ENCODE measurements at regions not wholly inside any gene's neighbourhood (a gene's known extent, or its start where the extent isn't known, plus 50 kb on each side); places are given as distances from the start of the nearest gene placed in this dataset.
"Not testable (repeated sequence)": the region's sequence is repeated elsewhere in the genome, so short reads cannot be mapped to it uniquely, and the experiment has no call there.

- H3K27ac Mint-ChIP-seq, result no peak overlapping the region
- peaks cover 11% of the 10 kb centered on the region for H3K27me3 Mint-ChIP-seq
- H3K4me3 Mint-ChIP-seq, result no peak overlapping the region
- H3K4me1 Mint-ChIP-seq, result no peaks in the 10 kb centered on the region
- H3K9me3 Mint-ChIP-seq, result no peaks in the 10 kb centered on the region
- no peak for ATAC-seq (replicated peaks)
- H3K36me3 Mint-ChIP-seq (ENCODE audit: low read depth), result no peaks in the 10 kb centered on the region
Measured at GRCh38 chr12:24630446-24630845, 318.5 kb downstream of the BCAT1 start.

- Mint-ChIP-seq H3K27ac (no peak overlapping the region), H3K4me1 (no peaks in the 10 kb centered on the region), H3K36me3 (ENCODE audit: low read depth) (no peaks in the 10 kb centered on the region), H3K27me3 (peaks cover 12% of the 10 kb centered on the region), H3K9me3 (peaks cover 8% of the 10 kb centered on the region), H3K4me3 (no peak overlapping the region)
- no peak for ATAC-seq (replicated peaks)
Measured at GRCh38 chr12:24625103-24625502, 323.8 kb downstream of the BCAT1 start.

DNA sequence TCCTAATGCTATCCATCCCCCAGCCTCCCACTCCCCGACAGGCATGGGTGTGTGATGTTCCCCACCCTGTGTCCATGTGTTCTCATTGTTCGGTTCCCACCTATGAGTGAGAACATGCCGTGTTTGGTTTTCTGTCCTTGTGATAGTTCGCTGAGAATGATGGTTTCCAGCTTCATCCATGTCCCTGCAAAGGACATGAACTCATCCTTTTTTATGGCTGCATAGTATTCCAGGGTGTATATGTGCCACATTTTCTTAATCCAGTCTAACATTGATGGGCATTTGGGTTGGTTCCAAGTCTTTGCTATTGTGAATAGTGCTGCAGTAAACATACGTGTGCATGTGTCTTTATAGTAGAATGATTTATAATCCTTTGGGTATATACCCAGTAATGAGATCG lies 328.9 kb downstream of the BCAT1 start:
- not testable (repeated sequence) for H3K4me3 Mint-ChIP-seq, H3K4me1 Mint-ChIP-seq

DNA sequence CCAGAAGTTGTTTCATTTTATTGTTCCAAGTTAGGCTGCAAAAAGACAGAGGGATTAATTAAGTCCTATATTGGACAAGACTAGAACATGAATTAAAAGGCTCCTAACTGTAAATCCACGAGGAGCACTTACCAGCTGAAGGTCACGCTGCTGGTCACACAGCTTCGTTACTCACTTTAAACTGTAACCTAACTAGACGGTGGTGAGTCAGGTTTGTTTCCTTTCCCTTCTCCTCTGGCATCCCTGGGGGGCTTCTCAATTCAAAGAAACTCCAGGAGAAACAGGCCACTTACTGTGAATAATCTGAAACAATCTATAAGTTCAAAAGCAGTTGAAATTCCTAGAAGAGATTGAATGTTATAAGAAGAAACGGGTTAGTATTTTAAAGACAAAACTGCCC lies 331.4 kb downstream of the BCAT1 start:
- Mint-ChIP-seq H3K4me3 (no peak overlapping the region), H3K4me1 (no peaks in the 10 kb centered on the region), H3K27me3 (no peaks in the 10 kb centered on the region), H3K36me3 (ENCODE audit: low read depth) (no peaks in the 10 kb centered on the region), H3K9me3 (peaks cover 1% of the 10 kb centered on the region), H3K27ac (no peak overlapping the region)
- no peak for ATAC-seq (replicated peaks)

More for the DNA sequence above, 328.9 kb downstream of the BCAT1 start:
- H3K27ac Mint-ChIP-seq; H3K36me3 Mint-ChIP-seq (ENCODE audit: low read depth); H3K9me3 Mint-ChIP-seq; H3K27me3 Mint-ChIP-seq; ATAC-seq (replicated peaks): not testable (repeated sequence)

DNA sequence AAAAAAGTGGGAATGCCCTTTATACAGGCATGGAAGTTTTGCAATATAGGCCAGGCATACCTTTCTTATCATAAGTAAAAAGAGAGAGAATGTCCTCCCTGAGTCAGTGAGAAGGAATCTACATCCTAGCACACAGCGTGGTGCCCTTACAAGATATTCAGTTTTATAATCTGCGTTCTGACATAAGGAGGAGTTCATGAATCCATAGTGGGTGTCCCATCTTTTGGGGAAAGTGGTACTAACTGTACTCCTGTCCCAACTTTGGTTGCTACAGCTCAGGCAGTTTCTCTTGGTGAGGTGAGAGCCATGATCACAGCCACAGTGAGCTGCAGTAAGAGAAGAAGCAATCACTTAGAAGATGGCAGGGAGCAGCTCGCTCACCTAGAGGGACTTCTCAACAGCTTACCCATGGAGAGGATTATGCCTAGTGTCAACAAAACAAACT lies 332.9 kb downstream of the BCAT1 start:
- no peak for ATAC-seq (replicated peaks)
- H3K27ac Mint-ChIP-seq, result no peak overlapping the region
- H3K4me3 Mint-ChIP-seq, result no peak overlapping the region
- no peaks in the 10 kb centered on the region for H3K36me3 Mint-ChIP-seq (ENCODE audit: low read depth)
- H3K27me3 Mint-ChIP-seq, result peaks cover 3% of the 10 kb centered on the region
- H3K4me1 Mint-ChIP-seq, result no peaks in the 10 kb centered on the region
- H3K9me3 Mint-ChIP-seq, result no peaks in the 10 kb centered on the region

GRCh38 chr12:24608637-24609285 lies 340.1 kb downstream of the BCAT1 start:
- Mint-ChIP-seq H3K9me3 (peaks cover 6% of the 10 kb centered on the region), H3K27me3 (peaks cover 5% of the 10 kb centered on the region), H3K27ac (no peak overlapping the region), H3K4me3 (no peak overlapping the region), H3K4me1 (no peaks in the 10 kb centered on the region), H3K36me3 (ENCODE audit: low read depth) (no peaks in the 10 kb centered on the region)
- no peak for ATAC-seq (replicated peaks)

- H3K9me3 Mint-ChIP-seq, result peaks cover 6% of the 10 kb centered on the region
- no peak for ATAC-seq (replicated peaks)
- H3K4me3 Mint-ChIP-seq, result no peak overlapping the region
Measured at GRCh38 chr12:24608108-24608507, 340.8 kb downstream of the BCAT1 start.

GRCh38 chr12:24605916-24606315 lies 343.0 kb downstream of the BCAT1 start:
- Mint-ChIP-seq H3K36me3 (ENCODE audit: low read depth) (no peaks in the 10 kb centered on the region), H3K9me3 (peaks cover 6% of the 10 kb centered on the region), H3K27ac (no peak overlapping the region), H3K4me3 (no peak overlapping the region), H3K4me1 (no peaks in the 10 kb centered on the region), H3K27me3 (peaks cover 3% of the 10 kb centered on the region)
- ATAC-seq (replicated peaks), result no peak

More at GRCh38 chr12:24608108-24608507, 340.8 kb downstream of the BCAT1 start:
- H3K4me1 Mint-ChIP-seq, result no peaks in the 10 kb centered on the region
- no peaks in the 10 kb centered on the region for H3K36me3 Mint-ChIP-seq (ENCODE audit: low read depth)
- peaks cover 5% of the 10 kb centered on the region for H3K27me3 Mint-ChIP-seq
- no peak overlapping the region for H3K27ac Mint-ChIP-seq

- Mint-ChIP-seq H3K9me3 (peaks cover 6% of the 10 kb centered on the region), H3K27ac (no peak overlapping the region), H3K27me3 (peaks cover under 1% of the 10 kb centered on the region)
Measured at GRCh38 chr12:24605466-24605865, 343.4 kb downstream of the BCAT1 start.

GRCh38 chr12:24603371-24603770 lies 345.5 kb downstream of the BCAT1 start:
- no peaks in the 10 kb centered on the region for H3K4me1 Mint-ChIP-seq

More at GRCh38 chr12:24605466-24605865, 343.4 kb downstream of the BCAT1 start:
- Mint-ChIP-seq H3K36me3 (ENCODE audit: low read depth) (no peaks in the 10 kb centered on the region), H3K4me3 (no peak overlapping the region), H3K4me1 (no peaks in the 10 kb centered on the region)
- no peak for ATAC-seq (replicated peaks)

GRCh38 chr12:24600996-24601395 lies 347.9 kb downstream of the BCAT1 start:
- ATAC-seq (replicated peaks), result peak; percentile 86
- peak overlapping the region; percentile 84 for H3K27ac Mint-ChIP-seq

More at GRCh38 chr12:24603371-24603770, 345.5 kb downstream of the BCAT1 start:
- Mint-ChIP-seq H3K36me3 (ENCODE audit: low read depth) (no peaks in the 10 kb centered on the region), H3K9me3 (peaks cover 3% of the 10 kb centered on the region), H3K4me3 (no peak overlapping the region), H3K27ac (no peak overlapping the region), H3K27me3 (no peaks in the 10 kb centered on the region)
- no peak for ATAC-seq (replicated peaks)

GRCh38 chr12:24600551-24600950 lies 348.4 kb downstream of the BCAT1 start:
- Mint-ChIP-seq H3K27ac (peak overlapping the region; percentile 84), H3K36me3 (ENCODE audit: low read depth) (no peaks in the 10 kb centered on the region), H3K27me3 (peaks cover 4% of the 10 kb centered on the region), H3K9me3 (peaks cover 3% of the 10 kb centered on the region), H3K4me3 (no peak overlapping the region), H3K4me1 (no peaks in the 10 kb centered on the region)
- peak; percentile 73 for ATAC-seq (replicated peaks)

More at GRCh38 chr12:24600996-24601395, 347.9 kb downstream of the BCAT1 start:
- Mint-ChIP-seq H3K4me3 (no peak overlapping the region), H3K36me3 (ENCODE audit: low read depth) (no peaks in the 10 kb centered on the region), H3K27me3 (peaks cover 4% of the 10 kb centered on the region), H3K4me1 (no peaks in the 10 kb centered on the region), H3K9me3 (peaks cover 3% of the 10 kb centered on the region)

DNA sequence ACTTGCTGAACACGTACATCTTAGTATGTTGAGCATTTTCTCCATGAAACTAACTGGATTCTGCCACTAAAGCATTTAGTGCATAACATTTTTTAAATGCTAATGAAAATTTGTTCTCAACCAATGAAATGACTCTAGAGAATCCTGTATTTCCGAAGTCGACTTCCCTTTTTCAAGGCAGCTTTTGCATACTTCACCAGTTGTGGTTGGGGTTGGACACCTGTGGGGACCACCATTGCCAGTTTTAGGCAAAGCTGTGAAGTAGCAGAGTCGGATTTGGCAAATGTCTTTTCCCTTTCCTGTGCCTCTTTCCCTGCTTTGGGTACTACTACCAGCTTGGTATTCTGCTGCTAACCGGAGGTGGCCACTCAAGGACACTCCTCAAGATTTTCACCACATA lies 349.2 kb downstream of the BCAT1 start:
- Mint-ChIP-seq H3K4me3 (no peak overlapping the region), H3K4me1 (no peaks in the 10 kb centered on the region), H3K9me3 (no peaks in the 10 kb centered on the region), H3K36me3 (ENCODE audit: low read depth) (no peaks in the 10 kb centered on the region), H3K27me3 (peaks cover 4% of the 10 kb centered on the region), H3K27ac (no peak overlapping the region)
- no peak for ATAC-seq (replicated peaks)

DNA sequence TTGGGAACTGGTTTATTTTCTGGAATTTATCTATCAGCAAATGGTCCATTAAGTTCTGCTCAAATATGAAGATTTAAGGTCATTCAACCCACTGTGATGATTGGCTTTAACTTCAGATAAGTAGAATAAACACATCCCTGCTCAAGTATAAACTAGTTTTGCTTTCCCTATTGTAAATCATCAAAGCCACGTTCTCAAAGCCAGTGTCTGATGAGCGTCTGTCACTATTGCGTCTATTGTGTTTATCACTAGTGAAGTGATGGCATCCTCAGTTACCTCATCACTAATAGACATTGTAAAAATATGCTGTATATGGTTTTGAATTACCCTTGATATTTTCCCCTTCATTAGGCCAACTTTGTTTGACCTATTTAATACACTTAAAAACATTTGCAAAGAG lies 351.3 kb downstream of the BCAT1 start:
- H3K27ac Mint-ChIP-seq, result no peak overlapping the region
- peaks cover 7% of the 10 kb centered on the region for H3K27me3 Mint-ChIP-seq
- no peaks in the 10 kb centered on the region for H3K36me3 Mint-ChIP-seq (ENCODE audit: low read depth)
- no peak for ATAC-seq (replicated peaks)
- H3K4me1 Mint-ChIP-seq, result no peaks in the 10 kb centered on the region
- no peak overlapping the region for H3K4me3 Mint-ChIP-seq
- H3K9me3 Mint-ChIP-seq, result no peaks in the 10 kb centered on the region

- H3K27me3 Mint-ChIP-seq, result peaks cover 7% of the 10 kb centered on the region
- no peaks in the 10 kb centered on the region for H3K36me3 Mint-ChIP-seq (ENCODE audit: low read depth)
- no peaks in the 10 kb centered on the region for H3K9me3 Mint-ChIP-seq
- no peak overlapping the region for H3K27ac Mint-ChIP-seq
- H3K4me3 Mint-ChIP-seq, result no peak overlapping the region
- ATAC-seq (replicated peaks), result no peak
- H3K4me1 Mint-ChIP-seq, result no peaks in the 10 kb centered on the region
Measured at GRCh38 chr12:24596768-24597388, 352.0 kb downstream of the BCAT1 start.

Data from activated T-helper 17 cell treated with anti-CD3 and anti-CD28 coated beads, Interleukin-2, amount 50 U/mL, for 72 hours (primary cell).